Ecto neural progenitor cell (in vitro differentiated cells): ENCODE measurements at regions not wholly inside any gene's neighbourhood (a gene's known extent, or its start where the extent isn't known, plus 50 kb on each side); places are given as distances from the start of the nearest gene placed in this dataset.
"Not testable (repeated sequence)": the region's sequence is repeated elsewhere in the genome, so short reads cannot be mapped to it uniquely, and the experiment has no call there.

Experiments used
- DNase-seq: peaks from one replicate; pipeline ENCODE4 v3.0.0-alpha.2; 2018; ENCODE audit warnings: low spot score

- DNase-seq, result no peak
Measured at GRCh38 chr2:240374085-240374907, 61.2 kb upstream of the GPC1 start.

GRCh38 chr2:240375024-240375645 lies 60.3 kb upstream of the GPC1 start:
- DNase-seq, result no peak

- no peak for DNase-seq
Measured at GRCh38 chr2:240376739-240377138, 58.7 kb upstream of the GPC1 start.

- DNase-seq, result no peak
Measured at GRCh38 chr2:240377366-240377765, 58.1 kb upstream of the GPC1 start.

DNA sequence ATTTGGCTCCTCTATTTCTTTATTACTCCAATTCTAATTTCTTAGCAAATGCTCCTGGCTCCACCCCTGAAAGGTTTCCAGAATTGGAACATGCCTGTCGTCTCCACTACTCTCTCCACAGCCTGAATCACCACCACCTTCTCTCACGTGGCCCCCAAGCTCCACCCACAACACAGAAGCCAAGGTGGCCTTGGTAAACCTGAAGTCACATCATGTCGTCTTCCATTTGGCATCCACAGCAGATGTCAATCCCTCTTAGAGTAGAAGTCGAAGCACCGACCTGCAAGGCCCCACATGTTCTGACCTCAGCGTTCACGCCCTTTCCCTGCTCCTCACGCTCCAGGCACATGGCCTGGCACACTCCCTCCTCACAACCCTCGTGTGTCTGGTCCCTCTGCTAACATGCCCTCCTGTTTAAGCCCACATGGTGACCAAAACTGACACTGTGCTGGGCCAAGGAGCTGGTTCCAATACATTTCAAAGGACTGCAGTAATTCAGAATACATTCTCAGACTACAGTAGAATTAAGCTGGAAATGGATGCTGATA lies 56.3 kb upstream of the GPC1 start:
- DNase-seq, result no peak

DNA sequence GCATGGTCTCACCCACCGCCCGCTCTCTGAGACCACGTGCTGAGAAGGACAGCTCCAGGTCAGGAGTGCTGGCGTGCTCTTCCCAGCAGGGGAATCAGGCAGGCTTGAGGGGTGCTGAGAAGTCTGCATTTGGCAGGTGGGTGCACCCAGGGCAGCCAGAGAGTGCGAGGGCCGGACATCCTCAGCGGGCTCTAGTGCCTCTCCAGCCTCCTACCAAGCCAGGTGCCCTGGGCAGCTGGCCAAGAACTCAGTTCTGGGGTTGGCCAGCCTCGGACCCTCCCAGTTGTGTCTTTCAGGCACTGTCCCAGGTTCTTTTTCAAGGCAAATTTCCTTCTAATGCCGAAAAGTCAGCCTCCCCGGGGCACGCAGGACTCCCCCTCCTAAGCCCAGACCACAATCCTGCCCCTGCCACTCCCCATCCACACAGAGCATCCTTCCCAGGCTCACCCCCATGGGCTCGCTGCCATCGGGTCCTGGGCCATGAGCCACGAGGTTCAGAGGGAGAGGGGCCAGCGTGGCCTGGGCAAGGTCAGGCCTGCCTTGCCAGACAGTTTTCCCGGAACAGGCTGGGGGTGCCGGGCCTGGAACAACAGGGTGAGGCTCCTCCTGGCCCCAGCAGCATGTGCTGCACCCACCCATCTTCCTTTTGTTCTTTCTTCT lies 52.2 kb upstream of the GPC1 start:
- DNase-seq, result no peak

DNA sequence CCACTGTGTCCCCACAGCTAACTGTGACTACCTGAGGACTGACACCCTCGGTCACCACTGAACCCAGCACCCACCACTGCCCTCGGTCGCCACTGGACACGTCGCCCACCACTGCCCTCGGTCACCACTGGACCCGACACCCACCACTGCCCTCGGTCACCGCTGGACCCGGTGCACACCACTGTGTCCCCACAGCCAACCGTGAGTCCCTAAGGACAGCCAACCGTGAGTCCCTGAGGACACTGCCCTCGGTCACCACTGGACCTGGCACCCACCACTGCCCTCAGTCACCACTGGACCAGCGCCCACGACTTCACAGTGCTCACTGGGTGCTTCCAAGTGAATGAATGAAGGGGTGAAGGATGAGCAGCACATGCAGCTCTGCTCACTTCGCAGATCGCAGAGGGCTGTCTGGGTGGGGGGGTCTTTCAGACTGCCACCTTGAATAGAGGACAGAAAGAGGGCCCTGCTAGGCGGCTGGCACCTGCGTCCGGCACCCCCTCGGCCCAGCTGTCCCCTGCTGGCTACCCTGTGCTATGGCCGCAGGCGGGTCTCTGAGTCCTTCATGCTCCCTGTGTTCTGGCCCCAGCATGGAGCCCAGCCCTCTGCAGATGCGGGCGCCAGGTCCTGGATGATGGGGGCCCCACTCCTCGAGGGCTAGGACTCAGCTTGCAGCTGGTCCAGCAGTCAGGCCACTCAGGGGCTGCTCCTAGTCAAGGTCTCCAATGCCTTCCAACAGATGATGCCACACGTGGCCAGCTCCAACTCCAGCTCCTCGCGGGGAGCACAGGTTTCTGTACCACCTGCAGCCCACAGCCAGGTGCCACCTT lies 51.4 kb upstream of the GPC1 start:
- DNase-seq, result no peak

DNA sequence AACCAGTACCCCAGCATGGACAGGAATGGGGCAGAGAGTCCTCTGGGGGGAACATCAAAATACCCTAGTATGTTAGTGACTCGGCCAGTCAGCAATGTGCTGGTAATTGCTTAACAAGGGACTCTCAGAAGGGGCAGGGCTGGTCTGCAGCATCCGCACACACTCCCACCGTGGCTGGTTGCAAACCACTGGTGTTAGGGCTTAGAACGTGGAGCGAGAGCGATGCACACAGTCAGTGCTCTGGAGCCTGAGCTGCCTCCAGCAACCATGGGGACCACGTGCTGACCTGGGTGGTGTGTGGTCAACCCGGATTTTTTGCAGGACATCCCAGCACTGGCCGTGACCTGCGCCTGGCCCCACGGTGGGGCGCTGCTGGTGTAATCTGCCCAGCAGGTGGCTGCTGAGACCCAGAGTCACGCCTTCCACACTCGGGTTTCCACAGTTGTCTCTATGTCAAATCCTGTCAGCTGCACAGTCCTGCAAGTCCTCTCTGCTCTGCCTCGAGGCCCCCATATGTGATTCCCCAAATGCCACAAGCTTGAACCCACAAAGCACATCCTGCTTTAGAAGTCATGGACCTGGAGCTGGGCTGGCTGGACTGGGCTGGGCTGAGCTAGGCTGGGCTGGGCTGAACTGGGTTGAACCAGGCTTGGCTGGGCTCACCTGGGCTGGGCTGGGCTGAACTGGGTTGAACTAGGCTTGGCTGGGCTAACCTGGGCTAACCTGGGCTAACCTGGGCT lies 50.6 kb upstream of the GPC1 start:
- DNase-seq, result no peak

DNA sequence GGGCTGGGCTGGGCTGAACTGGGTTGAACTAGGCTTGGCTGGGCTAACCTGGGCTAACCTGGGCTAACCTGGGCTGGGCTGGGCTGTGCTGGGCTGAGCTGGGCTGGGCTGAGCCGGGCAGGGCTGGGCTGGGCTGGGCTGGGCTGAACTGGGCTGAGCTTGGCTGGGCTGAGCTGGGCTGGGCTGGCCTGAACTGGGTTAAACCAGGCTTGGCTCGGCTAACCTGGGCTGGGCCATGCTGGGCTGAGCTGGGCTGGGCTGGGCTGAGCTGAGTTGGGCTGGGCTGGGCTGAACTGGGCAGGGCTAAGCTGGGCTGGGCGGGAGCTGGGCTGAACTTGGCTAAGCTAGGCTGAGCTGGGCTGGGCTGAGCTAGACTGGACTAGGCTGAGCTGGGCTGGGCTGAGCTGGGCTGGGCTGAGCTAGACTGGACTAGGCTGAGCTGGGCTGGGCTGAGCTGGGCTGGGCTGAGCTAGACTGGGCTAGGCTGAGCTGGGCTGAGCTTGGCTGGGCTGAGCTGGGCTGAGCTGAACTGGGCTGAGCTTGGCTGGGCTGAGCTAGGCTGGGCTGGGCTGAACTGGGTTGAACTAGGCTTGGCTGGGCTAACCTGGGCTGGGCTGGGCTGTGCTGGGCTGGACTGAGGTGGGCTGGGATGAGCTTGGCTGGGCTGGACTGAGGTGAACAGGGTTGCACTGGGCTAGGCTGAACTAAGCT lies 49.9 kb upstream of the GPC1 start:
- not testable (repeated sequence) for DNase-seq
